Calu3 (cell line): ENCODE measurements at regions not wholly inside any gene's neighbourhood (a gene's known extent, or its start where the extent isn't known, plus 50 kb on each side); places are given as distances from the start of the nearest gene placed in this dataset.

Experiments
- BruUV-seq: library from RNA; stranded (reverse); fragments of 400-500 nt; replicated peaks from 2 replicates; lab custom pipeline; 2021; lab: Mats Ljungman, UMichigan
- CTCF ChIA-PET: fragments of 300-600 bp; sonication (Branson Sonifier 250); formaldehyde crosslinking; loops from one replicate; lab custom pipeline; 2022; ENCODE audit warnings: antibody characterized with exemption; lab: Charles Lee
- DNase-seq: peaks from one replicate; pipeline ENCODE4 v3.0.0; 2022
- H3K27ac Mint-ChIP-seq: one replicate; pipeline ENCODE4 v1.8.0; 2022; ENCODE audit warnings: mixed read lengths; ENCODE audit not compliant: unreplicated experiment
- H3K27me3 Mint-ChIP-seq: one replicate; pipeline ENCODE4 v1.8.0; 2022; ENCODE audit warnings: mixed read lengths; ENCODE audit not compliant: unreplicated experiment
- H3K36me3 Mint-ChIP-seq: one replicate; pipeline ENCODE4 v1.8.0; 2022; ENCODE audit warnings: mild to moderate bottlenecking, moderate library complexity, mixed read lengths; ENCODE audit not compliant: insufficient read depth, unreplicated experiment
- H3K4me1 Mint-ChIP-seq: one replicate; pipeline ENCODE4 v1.8.0; 2022; ENCODE audit warnings: mild to moderate bottlenecking, low read depth, mixed read lengths; ENCODE audit not compliant: unreplicated experiment
- H3K4me3 Mint-ChIP-seq: one replicate; pipeline ENCODE4 v1.8.0; 2022; ENCODE audit warnings: mild to moderate bottlenecking, low read depth, moderate library complexity, mixed read lengths; ENCODE audit not compliant: unreplicated experiment
- H3K9me3 Mint-ChIP-seq: one replicate; pipeline ENCODE4 v1.8.0; 2022; ENCODE audit warnings: low read depth, mixed read lengths; ENCODE audit not compliant: unreplicated experiment
- intact Hi-C: fragments of 100-400 bp; cut with micrococcal nuclease; formaldehyde crosslinking; loops from one replicate; pipeline ENCODE4 v1.10.0; 2022; ENCODE audit not compliant: unreplicated experiment
- TF ChIP-seq, protein P1 (sequence below): fragments of 200-600 bp; IDR thresholded peaks from one replicate; pipeline ENCODE4 v1.8.0; 2022; ENCODE audit warnings: antibody characterized with exemption; ENCODE audit not compliant: unreplicated experiment

GRCh38 chr20:55610756-55611155 lies 394.6 kb downstream of the CBLN4 start:
- Mint-ChIP-seq H3K4me3 (no peak overlapping the region), H3K36me3 (no peaks in the 10 kb centered on the region), H3K9me3 (peaks cover 6% of the 10 kb centered on the region), H3K27ac (no peak overlapping the region), H3K27me3 (no peaks in the 10 kb centered on the region), H3K4me1 (no peaks in the 10 kb centered on the region)
- TF ChIP-seq, protein P1, sequence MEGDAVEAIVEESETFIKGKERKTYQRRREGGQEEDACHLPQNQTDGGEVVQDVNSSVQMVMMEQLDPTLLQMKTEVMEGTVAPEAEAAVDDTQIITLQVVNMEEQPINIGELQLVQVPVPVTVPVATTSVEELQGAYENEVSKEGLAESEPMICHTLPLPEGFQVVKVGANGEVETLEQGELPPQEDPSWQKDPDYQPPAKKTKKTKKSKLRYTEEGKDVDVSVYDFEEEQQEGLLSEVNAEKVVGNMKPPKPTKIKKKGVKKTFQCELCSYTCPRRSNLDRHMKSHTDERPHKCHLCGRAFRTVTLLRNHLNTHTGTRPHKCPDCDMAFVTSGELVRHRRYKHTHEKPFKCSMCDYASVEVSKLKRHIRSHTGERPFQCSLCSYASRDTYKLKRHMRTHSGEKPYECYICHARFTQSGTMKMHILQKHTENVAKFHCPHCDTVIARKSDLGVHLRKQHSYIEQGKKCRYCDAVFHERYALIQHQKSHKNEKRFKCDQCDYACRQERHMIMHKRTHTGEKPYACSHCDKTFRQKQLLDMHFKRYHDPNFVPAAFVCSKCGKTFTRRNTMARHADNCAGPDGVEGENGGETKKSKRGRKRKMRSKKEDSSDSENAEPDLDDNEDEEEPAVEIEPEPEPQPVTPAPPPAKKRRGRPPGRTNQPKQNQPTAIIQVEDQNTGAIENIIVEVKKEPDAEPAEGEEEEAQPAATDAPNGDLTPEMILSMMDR = no peak
- CTCF ChIA-PET = no interaction called here
- intact Hi-C loops = no loop called here
- no peak for DNase-seq
- no TSS peak for BruUV-seq

GRCh38 chr20:55605594-55605993 lies 399.7 kb downstream of the CBLN4 start:
- no peak for DNase-seq
- no peaks in the 10 kb centered on the region for H3K36me3 Mint-ChIP-seq
- TF ChIP-seq, protein P1 = no peak
- H3K27ac Mint-ChIP-seq = no peak overlapping the region
- H3K9me3 Mint-ChIP-seq = peaks cover 14% of the 10 kb centered on the region
- no peak overlapping the region for H3K4me3 Mint-ChIP-seq
- no peaks in the 10 kb centered on the region for H3K4me1 Mint-ChIP-seq
- no TSS peak for BruUV-seq
- CTCF ChIA-PET = no interaction called here
- intact Hi-C loops = no loop called here
- no peaks in the 10 kb centered on the region for H3K27me3 Mint-ChIP-seq

DNA sequence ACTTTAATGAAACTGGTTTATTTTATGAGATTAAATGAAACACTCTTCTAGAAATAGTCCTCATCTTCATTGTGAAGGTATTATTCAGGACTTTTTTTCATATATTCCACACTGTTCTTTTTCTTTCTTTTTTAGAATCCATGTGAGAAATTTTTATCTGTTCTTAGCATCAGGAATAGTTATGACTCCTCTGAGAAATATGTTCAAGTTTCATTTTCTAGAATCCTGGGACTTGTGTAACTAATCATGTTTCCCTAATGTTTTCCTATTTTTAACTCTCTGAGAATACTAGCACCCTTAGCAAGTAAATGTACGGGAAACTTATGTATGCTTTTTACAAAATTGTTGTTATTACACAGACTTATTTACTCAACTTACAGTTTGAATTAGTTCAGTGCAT lies 407.8 kb downstream of the CBLN4 start:
- H3K4me3 Mint-ChIP-seq = no peak overlapping the region
- BruUV-seq = no TSS peak
- TF ChIP-seq, protein P1 = no peak
- no peaks in the 10 kb centered on the region for H3K36me3 Mint-ChIP-seq
- CTCF ChIA-PET = no interaction called here
- H3K4me1 Mint-ChIP-seq = no peaks in the 10 kb centered on the region
- intact Hi-C loops = no loop called here
- no peak for DNase-seq
- H3K9me3 Mint-ChIP-seq = peaks cover 8% of the 10 kb centered on the region
- H3K27ac Mint-ChIP-seq = no peak overlapping the region
- no peaks in the 10 kb centered on the region for H3K27me3 Mint-ChIP-seq

GRCh38 chr20:55596431-55596830 lies 408.9 kb downstream of the CBLN4 start:
- DNase-seq = no peak
- H3K4me1 Mint-ChIP-seq = no peaks in the 10 kb centered on the region
- H3K36me3 Mint-ChIP-seq = no peaks in the 10 kb centered on the region
- BruUV-seq = no TSS peak
- H3K27ac Mint-ChIP-seq = no peak overlapping the region
- no peak overlapping the region for H3K4me3 Mint-ChIP-seq
- H3K27me3 Mint-ChIP-seq = no peaks in the 10 kb centered on the region
- H3K9me3 Mint-ChIP-seq = peaks cover 3% of the 10 kb centered on the region
- TF ChIP-seq, protein P1 = no peak
- intact Hi-C loops = no loop called here
- CTCF ChIA-PET = no interaction called here
